T-helper 1 cell (primary cell): ENCODE measurements at regions not wholly inside any gene's neighbourhood (a gene's known extent, or its start where the extent isn't known, plus 50 kb on each side); places are given as distances from the start of the nearest gene placed in this dataset.

Experiments used
- DNase-seq, 5 donors: peaks; one replicate each; pipeline ENCODE4 v3.0.0-alpha.2; 2012 to 2020

DNA sequence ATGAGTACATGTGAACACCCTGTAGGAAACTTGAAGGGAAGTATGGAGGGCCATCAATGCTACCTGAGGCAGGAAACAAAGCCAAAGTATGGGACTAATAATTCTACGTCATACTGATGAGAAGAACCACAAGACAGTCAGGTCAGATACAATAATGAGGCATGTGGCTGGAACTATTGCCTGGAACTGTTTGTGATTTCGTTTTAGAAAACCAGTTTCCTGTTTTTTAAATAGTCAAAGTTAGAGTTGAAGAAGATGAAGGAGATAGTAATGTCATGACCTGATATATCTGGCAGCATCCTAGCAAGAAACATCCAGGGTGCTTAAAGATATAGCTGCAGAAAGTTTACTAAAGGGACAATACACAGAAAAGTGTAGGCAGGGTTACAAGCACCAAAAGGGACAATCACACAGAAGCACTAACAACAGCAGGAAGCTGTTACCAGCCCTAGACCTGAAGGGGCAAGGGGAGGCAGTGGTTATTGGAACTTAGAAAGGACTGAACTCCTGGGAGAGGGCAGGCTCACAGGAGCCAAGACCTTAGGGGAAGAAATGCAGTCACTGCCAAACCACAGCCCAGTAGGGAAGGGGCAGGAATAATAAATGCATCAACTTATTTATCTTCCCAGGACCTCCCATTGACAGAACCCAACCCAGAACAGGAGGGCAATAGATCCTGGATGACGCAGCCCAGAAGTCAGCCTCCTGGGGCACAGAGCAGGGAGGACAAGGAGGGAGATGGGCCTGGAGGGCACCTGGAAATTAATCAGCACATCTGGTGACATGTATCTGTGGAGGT is 302.1 kb upstream of the STT3B start:
- peak in 1 of 5 donors; percentile 83 for DNase-seq

DNA sequence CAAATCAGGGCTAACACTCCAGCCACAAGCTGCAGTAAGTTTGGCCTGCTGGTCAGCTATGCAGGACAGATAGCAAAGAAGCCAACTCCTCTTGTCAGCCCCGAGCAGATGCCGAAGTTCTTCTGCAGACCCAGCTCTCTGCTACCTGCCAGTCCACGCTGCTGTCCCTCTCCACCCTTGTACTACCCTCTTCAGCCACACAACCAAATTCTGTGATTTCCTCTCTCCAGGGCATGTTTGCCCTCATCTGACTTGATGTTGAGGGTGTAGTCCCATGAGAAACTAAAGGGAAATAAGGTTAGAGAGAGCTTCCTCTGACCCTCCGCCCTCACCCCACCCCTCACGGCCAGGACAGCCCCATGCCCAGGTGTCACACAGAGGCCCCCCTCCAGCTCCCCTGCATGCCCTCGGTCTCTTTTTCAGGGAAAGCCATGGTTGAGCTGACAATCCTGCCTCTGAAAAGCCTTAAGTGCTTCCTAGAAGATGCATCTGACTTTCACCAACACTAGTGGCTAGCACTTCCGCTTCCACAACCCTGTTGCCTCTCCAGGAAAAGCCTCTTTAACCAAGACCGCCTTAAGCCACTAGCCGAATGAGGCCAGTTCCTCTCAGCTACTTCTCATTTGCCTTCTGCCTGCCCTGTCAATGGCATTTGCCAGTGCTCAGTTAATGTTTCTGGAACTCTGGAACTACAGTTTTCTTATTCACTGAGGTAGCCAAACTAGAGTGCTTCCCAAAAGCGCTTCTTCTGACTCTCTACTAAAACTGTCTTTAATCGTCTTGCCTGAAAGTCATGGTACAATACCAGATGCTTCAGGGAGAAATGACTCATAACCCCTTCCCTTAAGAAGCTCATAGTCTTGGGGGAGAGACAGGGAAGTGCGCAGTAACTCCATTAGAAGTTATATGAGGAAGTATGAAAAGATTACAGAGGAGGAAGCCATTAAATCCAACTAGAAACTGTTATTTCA is 300.4 kb upstream of the STT3B start:
- peak in 1 of 5 donors; percentile 50 for DNase-seq

DNA sequence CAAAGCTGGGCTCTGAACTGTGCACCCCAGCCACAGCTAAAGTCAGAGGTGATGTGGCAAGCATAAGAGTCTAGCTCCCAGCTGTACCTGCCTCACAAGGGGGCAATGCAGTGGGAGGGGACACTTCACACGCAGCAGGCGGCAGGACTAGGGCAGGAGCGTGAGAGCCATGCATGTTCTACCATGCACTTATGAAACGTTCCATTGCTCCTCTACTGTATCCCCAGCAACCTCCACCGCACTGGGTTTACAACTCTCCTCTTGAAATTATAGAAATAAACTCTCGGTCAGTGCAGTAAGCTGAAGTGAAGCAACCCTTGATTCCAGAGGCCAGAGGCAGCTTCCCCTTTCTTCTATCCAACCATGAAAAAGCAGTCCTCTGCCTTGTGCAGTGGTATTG is 298.6 kb upstream of the STT3B start:
- DNase-seq: no peak

DNA sequence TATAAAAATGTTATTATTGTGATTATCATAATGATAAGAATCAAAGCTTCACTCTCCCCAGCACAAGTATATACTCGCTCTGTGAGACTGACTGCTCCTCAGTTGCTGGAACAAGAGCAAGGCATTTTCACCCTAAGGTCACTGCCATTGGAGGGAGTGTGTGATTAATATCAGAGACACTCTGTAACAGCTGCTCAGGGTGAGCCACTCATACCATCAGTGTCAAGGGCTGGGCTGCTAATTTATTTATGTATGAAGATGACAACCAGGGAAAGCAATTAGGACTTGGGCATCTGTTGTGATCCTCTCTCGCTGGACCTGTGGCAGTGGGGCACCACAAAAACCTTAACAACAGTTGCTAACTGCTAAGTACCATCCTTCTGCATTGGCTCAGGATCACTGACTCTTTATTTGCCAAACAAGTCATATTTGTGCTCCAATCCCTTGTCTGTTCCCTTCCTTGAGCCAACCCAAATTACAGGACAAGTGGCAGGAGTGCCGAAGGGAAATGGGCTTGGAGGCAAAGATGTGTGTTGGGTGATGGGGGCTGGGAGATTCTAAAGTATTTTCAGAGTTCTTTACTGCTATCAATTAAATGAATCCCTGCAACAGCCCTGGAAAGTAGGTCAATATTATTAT is 297.5 kb upstream of the STT3B start:
- no peak for DNase-seq

DNA sequence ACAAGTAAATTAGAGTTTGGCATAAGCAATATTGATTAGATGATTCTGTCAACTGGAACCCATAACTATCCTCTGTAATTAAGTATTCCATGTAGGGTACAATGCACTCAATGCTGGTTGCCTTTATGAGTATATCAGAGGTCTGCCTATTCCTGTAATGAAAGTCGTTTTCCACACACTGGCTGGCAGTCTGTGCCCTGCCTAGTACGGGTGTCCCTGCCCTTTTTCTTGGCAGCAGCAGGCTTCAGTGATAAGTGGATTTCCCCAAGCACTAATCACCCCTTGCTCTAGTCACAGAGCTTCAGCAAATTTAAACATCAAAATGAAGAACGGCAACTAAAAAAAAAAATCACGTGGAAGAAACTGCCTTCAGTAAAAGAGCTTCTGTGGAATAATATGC is 294.8 kb upstream of the STT3B start:
- DNase-seq: no peak

DNA sequence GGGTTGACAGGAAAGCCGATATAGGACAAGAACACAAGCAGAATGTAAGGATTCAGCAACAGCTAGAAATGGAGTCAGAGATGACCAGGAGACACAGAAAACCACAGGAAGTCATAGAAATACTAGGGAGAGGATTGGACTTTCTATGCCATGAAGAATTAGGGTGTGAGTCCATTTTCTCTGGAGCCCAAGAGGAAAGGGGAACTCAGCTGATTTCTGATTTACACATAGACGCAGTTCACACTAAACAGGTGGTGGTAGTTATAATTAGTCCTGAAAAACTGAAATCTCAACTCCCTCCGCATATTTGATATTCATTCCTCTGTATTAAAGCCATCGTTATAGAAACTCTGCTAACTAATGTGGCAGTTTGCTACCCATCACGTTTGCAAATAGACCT is 292.7 kb upstream of the STT3B start:
- no peak for DNase-seq

DNA sequence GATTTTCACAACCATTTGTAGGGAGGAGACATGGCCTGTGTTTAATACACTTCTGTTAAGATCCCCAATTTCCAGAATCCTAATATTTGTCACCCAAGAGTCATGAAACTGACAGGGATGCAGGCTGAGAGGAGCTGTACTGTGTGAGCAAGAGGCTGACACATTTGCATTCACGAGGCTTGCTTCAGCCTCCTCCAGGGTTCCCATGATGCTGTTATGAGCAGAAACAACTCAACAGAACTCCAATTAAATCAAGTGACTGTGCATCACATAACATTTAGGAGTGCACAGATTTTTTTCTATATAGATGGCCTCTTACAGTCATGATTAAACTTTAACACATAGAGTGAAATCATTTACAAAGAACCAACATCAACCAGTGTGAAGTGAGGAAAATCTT is 292.3 kb upstream of the STT3B start:
- DNase-seq: no peak

DNA sequence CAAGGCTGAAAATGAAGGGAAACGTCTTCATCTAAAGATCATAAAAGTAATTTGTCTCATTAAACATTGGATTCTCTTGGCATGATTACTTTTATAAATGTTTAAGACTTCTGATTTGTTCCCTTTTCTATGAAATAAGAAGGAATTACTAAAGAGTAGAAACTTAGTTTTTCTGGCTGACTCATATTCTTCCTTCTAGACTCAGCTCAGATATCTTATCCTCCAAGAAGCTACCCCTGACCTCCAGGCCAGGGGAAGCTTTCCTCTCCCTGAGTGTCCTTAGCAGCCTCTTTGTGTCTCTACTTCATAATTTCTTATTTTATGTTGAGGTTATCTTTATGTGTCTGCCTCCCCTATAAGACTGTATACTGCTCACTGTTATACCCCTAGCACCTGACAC is 291.9 kb upstream of the STT3B start:
- DNase-seq: no peak

DNA sequence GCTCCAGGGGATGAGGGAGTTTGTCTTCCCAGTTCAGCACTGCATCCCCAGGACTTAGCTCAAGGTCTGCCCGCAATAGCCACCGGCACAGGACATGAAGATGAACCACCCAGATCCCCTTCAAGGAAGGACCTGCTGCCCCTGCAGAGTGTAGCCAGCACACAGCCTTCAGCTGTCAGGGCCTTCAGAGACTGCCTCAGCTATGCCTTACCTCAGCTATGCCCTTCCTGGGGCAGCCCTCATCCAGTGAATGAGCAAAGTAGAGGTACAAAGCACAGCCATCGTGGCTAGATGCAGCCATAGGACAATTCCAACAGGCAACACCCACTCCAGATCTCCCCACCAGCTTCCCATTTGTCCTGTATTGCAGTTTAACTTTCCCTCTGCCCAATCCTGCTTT is 291.2 kb upstream of the STT3B start:
- DNase-seq: no peak

DNA sequence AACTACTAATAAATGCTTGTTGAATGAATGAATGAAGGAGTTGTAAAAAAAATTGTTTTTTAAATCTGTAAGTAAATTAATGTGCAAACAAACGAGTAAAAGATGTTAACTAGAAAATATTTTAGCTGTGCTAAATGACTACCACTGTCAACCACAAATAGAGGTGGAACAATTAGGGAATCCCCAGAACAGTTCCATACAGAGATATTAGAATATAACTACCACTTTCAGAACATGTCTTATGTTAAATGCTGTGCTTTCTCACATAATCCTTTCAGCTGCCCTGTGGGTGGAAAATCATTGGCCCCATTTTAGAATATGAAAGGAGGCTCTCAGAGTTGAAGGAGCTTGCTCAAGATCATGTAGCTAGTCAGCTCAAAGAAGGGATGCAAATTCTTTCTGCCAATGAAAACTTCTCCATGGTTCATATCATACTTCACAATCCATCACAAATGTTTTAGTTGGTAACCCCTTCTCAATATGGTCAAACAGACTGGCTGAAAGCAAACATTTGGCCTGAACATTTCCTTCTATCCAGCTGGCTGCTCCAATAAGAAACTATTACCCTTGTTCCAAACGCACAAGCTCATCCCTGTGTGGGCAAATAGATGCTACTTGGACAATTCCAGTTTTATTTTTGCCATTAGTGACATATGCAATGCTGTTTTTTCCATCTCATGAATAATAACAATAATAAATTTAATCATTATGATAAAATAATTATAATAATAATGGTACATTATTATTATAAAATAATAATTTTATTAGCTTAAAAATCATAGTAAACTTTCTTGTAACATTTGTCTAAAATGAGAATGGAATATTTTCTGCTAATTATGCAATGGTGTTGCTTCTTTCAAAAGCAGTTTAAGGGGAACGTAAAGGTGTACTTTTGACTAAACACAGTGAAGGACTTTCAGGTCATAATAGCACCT is 290.4 kb upstream of the STT3B start:
- DNase-seq: no peak

DNA sequence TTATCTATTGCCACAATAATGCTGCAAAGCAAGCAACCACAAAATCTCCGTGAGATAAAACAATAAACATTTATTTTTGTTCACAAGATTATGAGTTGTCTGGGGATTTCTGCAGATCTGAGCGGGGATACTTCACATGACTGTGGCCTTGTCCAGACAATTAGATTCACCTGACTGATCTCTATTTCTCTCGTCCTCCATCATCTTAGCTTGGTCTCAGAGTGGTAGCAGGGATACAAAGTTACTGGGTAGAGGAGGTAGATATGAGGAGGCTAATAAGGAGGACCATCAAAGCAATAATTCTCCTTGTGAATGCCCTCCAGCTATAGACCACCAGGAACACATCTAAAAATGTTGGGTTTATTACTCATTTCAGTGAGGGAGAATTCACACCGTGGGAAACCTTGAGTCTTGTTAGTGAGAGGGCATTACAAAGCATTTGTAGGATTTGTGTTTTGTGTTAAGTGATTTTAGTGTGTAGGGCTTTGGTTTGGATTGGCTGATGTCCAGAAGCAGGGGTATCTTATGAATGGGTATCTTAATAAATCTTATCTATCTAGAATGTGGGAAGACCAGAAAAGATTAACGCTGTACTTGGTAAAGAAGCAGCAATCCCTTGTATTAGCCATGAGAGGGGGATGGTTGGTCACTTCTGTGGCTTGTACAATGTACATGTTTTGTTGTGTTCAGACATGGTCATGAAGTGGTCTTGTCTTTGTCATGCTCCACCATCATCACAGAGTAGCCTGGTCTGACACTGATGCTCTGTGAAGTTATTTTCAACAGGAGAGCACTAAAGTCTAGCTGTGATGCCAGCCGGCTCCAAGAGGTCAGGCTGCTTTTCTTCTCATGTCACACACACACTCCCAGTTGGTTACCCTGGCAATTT is 287.6 kb upstream of the STT3B start:
- DNase-seq: no peak

DNA sequence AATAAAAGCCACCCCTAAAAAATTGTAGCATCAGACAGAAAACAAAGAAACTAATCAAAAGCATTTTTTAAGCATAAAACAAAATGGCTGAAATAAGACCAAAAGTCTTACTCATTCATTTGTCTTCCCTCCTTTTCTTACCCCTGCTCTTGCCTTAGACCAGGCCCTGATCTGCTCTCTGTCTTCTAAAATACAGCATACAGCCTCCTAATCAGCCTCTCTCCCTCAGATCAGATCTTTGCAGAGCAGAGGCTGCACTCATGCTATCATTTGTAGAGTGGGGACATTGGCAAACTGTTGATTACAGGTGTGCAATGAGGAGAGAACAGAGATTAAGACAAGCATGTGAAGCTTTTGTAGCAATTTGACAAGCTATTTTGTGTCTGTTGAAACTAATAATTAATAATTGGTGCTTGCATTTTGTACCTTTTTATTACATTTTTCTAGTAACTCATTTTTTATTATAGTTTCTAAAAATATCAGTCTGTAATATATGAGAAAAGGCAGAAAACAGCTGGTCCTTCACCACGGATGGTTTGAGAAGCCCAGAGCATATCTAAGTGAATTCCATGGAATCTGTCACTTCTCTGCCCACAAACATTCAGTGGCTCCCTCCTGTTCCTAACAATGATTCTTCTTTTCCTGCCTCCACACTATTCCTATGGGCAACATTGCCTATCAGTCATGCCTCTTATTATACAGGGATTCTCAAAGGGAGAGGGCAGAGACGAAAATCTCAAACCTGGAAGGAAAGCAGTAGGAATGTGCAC is 286.2 kb upstream of the STT3B start:
- no peak for DNase-seq

DNA sequence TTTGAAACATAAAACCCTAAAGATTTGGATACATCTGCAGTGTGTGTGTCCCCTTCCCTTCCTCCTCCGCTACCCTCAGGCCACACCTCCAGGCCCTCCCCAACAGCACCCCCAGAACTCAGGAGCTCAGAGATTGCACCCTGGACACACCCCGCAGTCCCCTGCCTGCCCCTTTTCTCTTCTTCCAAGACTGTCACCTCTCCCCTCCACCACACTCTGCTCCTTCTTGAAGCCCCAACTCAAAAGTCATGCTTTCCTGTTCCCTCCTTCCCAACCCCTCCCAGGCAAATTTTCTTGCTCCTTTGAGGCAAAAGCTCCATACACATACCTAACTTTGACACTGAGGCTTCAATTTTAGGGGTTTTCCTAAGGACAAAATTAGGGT is 285.7 kb upstream of the STT3B start:
- no peak for DNase-seq

DNA sequence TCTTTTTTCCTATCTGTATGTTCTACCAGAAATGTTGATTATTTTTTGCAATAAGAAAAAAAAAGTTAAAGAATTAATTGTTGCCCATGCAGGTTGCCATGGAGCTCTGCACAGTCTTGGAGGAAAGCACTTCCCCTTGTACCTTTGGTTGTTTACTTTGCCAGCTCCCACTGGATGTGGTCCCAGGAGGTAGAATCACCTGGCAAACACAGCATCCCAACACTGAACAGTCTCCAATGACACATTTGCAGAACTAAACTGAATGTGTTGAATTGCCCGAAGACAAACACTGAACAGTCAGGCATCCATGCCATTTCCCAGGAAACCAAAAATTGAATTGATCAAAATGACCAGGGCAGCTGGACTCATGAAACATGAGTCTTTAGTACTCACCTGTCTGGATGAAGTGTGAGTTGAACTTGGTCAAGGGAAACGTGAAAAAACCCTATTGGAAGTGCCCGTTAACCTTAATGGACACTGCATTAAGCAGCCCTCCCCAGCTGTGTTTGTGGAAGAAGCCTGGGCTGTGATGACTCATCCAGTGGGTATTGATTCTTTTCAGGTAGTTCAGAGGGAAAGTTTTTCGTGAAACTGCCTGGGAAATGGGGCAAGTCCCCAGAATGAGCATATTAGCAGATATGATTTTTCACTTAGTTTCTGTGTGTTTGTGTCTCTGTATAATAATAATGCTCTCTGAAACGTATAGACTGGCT is 284.7 kb upstream of the STT3B start:
- DNase-seq: peak in 1 of 5 donors; percentile 51

DNA sequence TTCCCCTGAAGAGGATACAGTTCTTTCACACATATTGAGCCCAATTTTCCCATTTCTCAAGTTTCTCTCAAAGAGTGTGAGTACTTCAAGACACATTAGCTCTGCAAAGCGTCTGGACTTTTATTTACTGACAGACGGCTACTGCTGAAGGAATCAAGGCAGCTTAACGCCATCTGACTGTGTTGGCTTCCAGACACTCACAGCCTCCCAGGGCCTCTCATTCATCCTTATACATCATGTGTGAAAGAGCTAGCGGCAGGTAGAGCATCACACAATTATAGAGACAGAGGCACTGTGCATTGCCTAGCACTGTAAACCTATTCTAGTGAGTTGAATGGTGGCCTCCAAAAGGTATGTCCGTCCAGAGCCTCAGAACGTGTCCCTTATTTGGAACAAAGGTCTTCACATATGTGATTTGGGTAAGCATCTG is 284.1 kb upstream of the STT3B start:
- DNase-seq: no peak

DNA sequence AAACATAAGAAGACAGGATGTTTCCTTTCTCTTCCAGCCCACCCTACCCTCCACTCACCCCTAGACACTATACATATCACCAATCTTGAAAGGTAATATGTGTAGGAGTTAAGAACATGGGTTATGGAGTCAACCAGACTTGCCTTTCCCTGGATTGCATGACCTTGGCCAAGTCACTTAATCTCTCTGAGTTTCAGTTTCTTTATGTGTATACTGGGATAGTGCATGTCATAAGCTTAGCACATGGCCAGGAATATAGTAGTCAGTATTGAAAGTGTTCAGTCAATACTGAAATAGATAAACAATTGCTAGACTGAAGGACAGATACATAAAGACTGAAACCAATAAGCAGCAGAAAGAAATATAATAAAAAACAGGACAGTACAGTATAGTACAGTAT is 283.2 kb upstream of the STT3B start:
- DNase-seq: peak in 1 of 5 donors; percentile 56

DNA sequence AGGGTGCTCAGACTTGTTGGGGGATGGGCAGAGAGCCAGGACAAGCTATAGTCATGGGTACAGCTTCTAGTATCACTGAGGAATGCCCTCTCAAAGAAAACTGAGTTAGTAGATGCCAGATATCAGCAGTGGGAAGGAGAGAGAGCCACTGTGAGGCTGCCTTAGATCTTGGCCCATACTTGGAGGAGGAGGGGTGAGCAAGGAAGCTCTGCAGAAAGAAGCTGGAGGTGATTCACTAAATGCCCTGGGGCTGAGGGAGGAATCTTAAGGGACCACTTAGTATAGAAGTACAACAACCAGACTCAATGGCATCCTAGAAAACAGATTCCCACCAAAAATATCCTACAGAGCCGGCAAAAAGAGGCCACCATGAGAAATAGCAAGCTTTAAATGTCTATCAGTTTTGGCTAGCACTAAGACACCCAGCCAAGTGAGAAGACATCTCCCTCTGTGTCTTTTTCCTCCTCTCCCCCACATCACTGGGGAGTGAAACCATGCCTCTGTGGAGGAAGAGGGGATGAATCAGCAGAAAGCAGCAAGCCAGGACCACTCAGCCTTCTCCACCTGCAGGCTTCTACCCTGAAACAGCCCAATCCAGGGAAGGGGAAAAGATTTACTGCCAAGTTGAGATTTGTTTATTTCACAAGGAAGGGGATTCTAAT is 282.5 kb upstream of the STT3B start:
- DNase-seq: no peak

DNA sequence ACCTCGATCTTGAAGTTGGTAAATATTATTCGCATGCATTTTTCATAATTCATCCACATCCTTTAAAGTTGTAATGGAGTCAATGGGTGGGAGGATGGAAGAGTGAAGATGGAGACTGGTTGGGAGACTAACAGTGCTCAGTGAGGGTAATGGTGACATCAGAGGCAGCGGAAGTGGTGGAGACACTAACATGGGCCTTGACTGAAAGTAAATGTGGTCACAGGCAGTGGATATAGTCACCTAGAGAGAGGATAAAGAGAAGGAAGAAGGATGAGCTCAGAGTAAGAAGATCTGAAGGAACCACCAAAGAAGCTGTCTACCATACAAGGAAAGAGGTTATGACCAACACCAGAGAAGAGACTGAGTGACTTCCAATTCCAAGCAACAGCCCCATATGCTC is 281.6 kb upstream of the STT3B start:
- DNase-seq: peak in 1 of 5 donors; percentile 84
